ENCODE measurements at regions not wholly inside any gene's neighbourhood (a gene's known extent, or its start where the extent isn't known, plus 50 kb on each side); places are given as distances from the start of the nearest gene placed in this dataset.

DNA sequence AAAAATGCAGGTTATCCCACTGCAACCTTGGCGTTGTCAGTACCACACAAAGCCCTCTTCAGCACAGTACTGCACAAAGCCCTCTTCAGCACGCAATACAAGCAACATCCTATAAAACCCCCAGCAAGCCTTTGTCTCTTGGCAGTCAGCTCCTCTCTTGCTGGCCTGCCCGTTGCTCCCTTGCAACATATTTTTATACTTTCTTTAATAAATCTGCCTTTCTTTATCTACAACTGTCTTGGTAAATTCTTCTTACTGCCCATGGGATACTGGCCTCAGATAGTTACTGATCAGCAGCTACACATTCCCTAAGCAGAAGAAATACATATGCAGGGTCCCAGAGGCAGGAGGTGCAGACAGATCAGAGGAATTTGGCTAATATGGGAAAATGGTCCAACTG, 70.5 kb upstream of the MAP3K4 start:
- ATAC-seq (ENCODE audit: poor library complexity), result no peak
- H3K27ac ChIP-seq (ENCODE audit: low read depth in 1 of 2, low read length in 2 of 2), result no peak overlapping the region
- H3K4me3 Mint-ChIP-seq, result no peak overlapping the region
- no peaks in the 10 kb centered on the region for H3K9me3 ChIP-seq (ENCODE audit: control insufficient read depth in 1 of 2, insufficient read depth in 1 of 2, low read length in 2 of 2)
- peaks cover 0 to 7% of the 10 kb centered on the region in 2 experiments for H3K27me3 ChIP-seq (ENCODE audit: control insufficient read depth in 1 of 2, insufficient read depth in 2 of 2, low read length in 2 of 2)
- no peak overlapping the region for H3K4me3 ChIP-seq (ENCODE audit: low read length)
- TF ChIP-seq, protein P1, sequence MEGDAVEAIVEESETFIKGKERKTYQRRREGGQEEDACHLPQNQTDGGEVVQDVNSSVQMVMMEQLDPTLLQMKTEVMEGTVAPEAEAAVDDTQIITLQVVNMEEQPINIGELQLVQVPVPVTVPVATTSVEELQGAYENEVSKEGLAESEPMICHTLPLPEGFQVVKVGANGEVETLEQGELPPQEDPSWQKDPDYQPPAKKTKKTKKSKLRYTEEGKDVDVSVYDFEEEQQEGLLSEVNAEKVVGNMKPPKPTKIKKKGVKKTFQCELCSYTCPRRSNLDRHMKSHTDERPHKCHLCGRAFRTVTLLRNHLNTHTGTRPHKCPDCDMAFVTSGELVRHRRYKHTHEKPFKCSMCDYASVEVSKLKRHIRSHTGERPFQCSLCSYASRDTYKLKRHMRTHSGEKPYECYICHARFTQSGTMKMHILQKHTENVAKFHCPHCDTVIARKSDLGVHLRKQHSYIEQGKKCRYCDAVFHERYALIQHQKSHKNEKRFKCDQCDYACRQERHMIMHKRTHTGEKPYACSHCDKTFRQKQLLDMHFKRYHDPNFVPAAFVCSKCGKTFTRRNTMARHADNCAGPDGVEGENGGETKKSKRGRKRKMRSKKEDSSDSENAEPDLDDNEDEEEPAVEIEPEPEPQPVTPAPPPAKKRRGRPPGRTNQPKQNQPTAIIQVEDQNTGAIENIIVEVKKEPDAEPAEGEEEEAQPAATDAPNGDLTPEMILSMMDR (IDR thresholded peaks at IDR 0.05), result no peak
- H3K4me1 ChIP-seq (ENCODE audit: insufficient read depth, low read length), result no peaks in the 10 kb centered on the region
- H3K4me1 Mint-ChIP-seq (ENCODE audit: low read depth), result no peaks in the 10 kb centered on the region
- POLR2A ChIA-PET, result no interaction called here
- CTCF ChIA-PET, result no interaction called here
- DNase-seq, result no peak
- peaks cover 15% of the 10 kb centered on the region for H3K27me3 Mint-ChIP-seq
- intact Hi-C loops (cut with DNase I, micrococcal nuclease), result no loop called here
- no peaks in the 10 kb centered on the region for H3K36me3 ChIP-seq (ENCODE audit: insufficient read depth, low read length)
- no peaks in the 10 kb centered on the region for H3K36me3 Mint-ChIP-seq (ENCODE audit: low read depth)
- no peaks in the 10 kb centered on the region for H3K9me3 Mint-ChIP-seq
- H3K27ac Mint-ChIP-seq, result no peak overlapping the region

DNA sequence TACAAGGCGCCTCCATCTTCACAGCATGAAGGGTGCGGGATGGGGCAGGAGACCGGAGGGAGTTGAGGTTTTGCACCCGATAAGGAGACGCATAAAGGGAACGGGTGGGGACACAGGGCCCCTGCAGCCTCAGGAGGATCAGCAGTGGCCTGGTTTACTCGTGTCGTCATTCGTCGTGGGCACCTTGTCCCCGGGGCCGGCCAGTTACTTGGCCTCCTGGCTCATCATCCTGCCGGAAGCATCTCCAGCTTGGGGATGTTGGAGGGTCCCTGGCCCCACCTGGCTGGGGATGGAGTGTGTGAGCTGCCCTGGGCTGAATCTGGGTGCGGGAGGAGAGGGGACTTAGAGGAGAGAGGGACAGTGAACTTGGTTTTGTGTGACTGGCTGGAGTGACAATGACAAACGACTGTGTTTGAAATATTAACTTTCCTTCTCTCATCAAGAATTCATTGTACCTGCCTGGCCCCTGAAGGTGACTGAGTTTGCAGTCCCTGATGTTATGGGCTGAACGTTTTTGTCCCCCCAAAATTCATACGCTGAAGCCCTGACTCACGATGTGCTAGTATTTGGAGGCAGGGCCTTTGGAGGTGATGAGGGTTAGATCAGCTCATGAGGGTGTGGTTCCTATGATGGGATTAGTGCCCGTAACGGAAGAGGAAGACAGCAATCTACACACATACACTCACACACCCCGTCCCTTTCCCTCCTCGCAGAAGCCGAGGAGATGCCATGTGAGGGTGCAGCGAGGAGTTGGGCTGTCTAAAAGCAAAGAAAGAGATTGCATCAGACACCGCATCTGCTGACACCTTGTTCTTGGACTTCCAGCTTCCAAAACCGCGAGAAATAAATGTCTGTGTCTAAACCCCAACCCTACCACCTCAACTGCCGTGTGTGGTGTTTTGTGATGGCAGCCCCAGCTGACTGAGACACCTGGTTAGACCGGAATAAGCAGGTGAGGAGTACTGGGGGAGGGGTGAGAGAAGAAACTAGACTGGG, 65.0 kb upstream of the MAP3K4 start:
- ATAC-seq (ENCODE audit: poor library complexity), result no peak
- H3K9me3 ChIP-seq (ENCODE audit: control insufficient read depth in 1 of 2, insufficient read depth in 1 of 2, low read length in 2 of 2), result no peaks in the 10 kb centered on the region
- no peaks in the 10 kb centered on the region for H3K9me3 Mint-ChIP-seq
- H3K36me3 ChIP-seq (ENCODE audit: insufficient read depth, low read length), result no peaks in the 10 kb centered on the region
- H3K27ac ChIP-seq (ENCODE audit: low read depth in 1 of 2, low read length in 2 of 2), result no peak overlapping the region
- peaks cover 41% of the 10 kb centered on the region for H3K27me3 Mint-ChIP-seq
- no peak overlapping the region for H3K4me3 ChIP-seq (ENCODE audit: low read length)
- no peaks in the 10 kb centered on the region for H3K4me1 Mint-ChIP-seq (ENCODE audit: low read depth)
- H3K4me1 ChIP-seq (ENCODE audit: insufficient read depth, low read length), result peaks cover 11% of the 10 kb centered on the region
- no peak for DNase-seq
- H3K36me3 Mint-ChIP-seq (ENCODE audit: low read depth), result no peaks in the 10 kb centered on the region
- intact Hi-C loops (cut with DNase I, micrococcal nuclease), result no loop called here
- peaks cover 0 to 22% of the 10 kb centered on the region in 2 experiments for H3K27me3 ChIP-seq (ENCODE audit: control insufficient read depth in 1 of 2, insufficient read depth in 2 of 2, low read length in 2 of 2)
- H3K27ac Mint-ChIP-seq, result no peak overlapping the region
- ChIA-PET POLR2A (no interaction called here), CTCF (no interaction called here)
- H3K4me3 Mint-ChIP-seq, result no peak overlapping the region
- TF ChIP-seq, protein P1 (IDR thresholded peaks at IDR 0.05), result no peak

DNA sequence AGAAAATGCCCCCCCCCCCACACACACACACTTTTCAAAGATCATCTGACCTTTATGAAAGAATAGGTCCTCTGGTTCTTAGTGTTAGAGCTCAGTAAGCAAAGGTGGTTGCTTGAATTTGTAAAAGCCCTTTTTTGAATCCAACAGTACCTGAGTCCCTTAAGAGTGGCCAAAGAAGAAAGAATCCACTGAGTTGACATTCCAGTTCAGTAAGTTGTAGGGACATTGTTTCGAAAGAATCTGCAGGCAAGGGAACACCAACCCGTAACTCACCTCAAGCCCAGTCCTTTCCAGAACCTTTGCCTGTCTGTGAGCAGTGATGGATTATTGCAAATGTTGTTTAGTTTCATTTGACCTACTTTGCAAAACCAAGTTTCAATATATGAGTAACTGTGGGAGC, 64.2 kb upstream of the MAP3K4 start:
- Mint-ChIP-seq H3K27ac (no peak overlapping the region), H3K4me3 (no peak overlapping the region), H3K4me1 (ENCODE audit: low read depth) (no peaks in the 10 kb centered on the region), H3K27me3 (peaks cover 45% of the 10 kb centered on the region), H3K36me3 (ENCODE audit: low read depth) (no peaks in the 10 kb centered on the region), H3K9me3 (no peaks in the 10 kb centered on the region)
- TF ChIP-seq, protein P1 (IDR thresholded peaks at IDR 0.05), result no peak
- intact Hi-C loops (cut with DNase I, micrococcal nuclease), result no loop called here
- peaks cover 11% of the 10 kb centered on the region for H3K4me1 ChIP-seq (ENCODE audit: insufficient read depth, low read length)
- DNase-seq (no peak), ATAC-seq (ENCODE audit: poor library complexity) (no peak)
- H3K4me3 ChIP-seq (ENCODE audit: low read length), result no peak overlapping the region
- no peaks in the 10 kb centered on the region for H3K9me3 ChIP-seq (ENCODE audit: control insufficient read depth in 1 of 2, insufficient read depth in 1 of 2, low read length in 2 of 2)
- ChIA-PET POLR2A (no interaction called here), CTCF (no interaction called here)
- H3K27ac ChIP-seq (ENCODE audit: low read depth in 1 of 2, low read length in 2 of 2), result no peak overlapping the region
- no peaks in the 10 kb centered on the region for H3K36me3 ChIP-seq (ENCODE audit: insufficient read depth, low read length)
- H3K27me3 ChIP-seq (ENCODE audit: control insufficient read depth in 1 of 2, insufficient read depth in 2 of 2, low read length in 2 of 2), result peaks cover 0 to 22% of the 10 kb centered on the region in 2 experiments

Measured in CD4-positive, alpha-beta T cell (primary cell).